HG02981 (cell line): ENCODE measurements at regions not wholly inside any gene's neighbourhood (a gene's known extent, or its start where the extent isn't known, plus 50 kb on each side); places are given as distances from the start of the nearest gene placed in this dataset.

Experiments
- ATAC-seq: cut with Tn5 transposase; IDR thresholded peaks from one replicate; pipeline ENCODE4 v1.9.1; 2021; ENCODE audit warnings: mild to moderate bottlenecking, moderate library complexity; ENCODE audit not compliant: unreplicated experiment

DNA sequence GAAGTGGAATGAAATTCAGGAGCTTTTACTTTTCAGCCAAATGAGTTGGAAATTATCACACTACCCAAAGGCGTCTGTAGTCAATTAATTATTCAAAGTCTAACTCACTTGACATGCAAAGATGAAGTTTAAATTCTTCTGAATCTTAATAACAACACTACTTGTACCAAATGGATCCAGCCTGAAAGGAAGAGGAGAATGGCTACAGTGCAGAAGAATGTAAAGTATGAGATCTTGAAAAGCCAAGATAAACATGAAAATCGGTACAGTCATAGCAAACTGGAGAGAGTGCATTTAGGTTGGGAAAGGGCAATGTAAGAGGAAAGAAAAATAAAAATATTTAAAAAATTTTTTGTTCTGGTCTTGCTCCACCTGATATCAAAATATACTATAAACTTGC, 195.5 kb downstream of the SIM1 start:
- ATAC-seq: no peak

DNA sequence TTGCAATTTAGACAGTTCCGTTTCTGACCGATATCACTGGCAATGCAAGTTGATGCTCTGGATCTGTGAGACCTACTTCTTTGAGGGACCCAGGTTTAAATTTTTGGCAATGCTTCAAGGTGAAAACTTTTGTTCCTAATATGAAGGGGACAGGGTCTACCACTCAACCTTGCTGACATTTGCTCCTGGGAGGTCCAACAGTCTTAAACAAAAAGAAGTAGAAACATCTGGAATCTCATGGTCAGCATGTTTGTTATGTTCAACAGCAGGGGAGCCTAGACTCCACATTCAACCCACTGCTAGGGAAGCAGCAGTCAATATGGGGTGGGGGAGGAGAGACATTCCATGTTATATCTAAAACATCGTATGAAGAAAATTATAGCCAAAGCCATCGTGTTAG, 196.4 kb downstream of the SIM1 start:
- no peak for ATAC-seq

DNA sequence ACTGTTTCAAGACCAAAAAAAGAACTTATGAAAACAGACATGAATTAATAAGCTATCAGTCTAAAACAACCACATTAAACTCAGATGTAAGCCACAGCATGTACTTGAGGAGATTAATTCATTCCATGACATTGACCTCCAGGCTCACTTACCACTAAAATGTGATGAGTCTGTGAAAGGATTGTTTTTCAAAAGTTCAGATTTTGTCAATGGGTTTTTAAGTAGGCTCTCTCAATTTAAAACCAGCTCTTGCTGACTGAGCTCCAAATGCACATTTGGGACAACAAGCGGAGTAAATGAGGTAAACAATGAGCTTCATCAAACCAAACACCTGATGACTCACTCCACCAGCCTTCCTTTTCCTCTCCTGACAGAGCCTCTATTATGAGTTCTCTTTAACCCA, 197.0 kb downstream of the SIM1 start:
- ATAC-seq: no peak

DNA sequence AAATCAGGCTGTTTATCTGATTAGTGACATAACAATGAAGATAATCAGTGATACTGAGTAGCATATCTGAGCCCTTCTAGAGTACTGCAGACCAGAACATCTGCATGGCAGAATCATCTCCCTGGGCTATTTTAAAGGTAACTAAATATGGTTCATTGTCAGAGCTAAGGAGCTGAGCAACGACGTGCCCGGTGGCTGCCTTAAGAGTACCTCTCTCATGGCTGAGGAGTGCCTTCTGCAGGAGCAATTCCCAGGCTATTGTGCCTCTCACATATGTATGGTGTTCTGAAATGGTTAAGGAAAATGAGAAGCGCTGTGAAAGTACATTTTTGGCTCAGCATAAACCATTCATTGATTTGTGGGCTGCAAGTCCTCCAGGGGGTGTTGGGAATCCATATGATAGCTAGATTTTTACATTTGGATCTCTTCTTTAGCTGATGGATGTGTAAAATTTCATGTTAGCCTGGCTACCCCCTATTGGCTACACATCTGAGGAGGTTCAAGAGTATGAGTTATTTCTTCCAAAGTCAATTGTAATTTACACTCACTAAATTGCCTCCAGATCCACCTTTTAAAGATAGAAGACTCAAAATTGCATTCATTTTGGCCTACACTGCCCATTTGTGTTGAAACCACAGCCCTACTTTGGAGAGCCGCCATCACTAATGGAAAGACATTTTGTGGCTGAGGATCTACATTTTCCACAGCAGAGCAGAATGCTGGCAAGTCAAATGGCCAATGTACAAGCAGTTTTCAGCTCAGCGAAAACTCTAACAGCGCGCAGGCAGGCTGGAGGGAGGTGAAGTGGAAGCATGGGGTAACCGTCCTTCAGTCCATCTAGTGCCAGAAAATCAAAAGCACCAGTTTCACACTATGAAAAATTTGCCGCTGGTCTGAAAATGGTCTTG, 198.0 kb downstream of the SIM1 start:
- no peak for ATAC-seq

DNA sequence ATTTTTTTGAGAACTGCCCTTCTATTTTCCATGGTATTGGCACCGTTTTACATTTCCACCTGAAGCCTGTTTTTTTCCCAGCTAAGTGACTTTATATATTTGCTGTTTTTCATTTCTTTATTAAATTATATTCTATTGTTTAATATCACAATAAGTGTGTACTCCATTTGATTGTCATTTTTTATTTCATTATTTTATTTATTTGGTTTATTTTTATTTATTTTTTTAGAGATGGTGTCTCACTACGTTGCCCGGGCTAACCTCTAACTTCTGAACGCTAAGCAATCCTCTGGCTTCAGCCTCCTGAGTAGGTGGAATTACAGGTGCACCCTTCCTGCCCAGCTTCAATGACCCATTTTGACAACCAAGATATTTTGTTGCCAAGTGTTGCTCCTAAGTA, 202.6 kb downstream of the SIM1 start:
- ATAC-seq: no peak

DNA sequence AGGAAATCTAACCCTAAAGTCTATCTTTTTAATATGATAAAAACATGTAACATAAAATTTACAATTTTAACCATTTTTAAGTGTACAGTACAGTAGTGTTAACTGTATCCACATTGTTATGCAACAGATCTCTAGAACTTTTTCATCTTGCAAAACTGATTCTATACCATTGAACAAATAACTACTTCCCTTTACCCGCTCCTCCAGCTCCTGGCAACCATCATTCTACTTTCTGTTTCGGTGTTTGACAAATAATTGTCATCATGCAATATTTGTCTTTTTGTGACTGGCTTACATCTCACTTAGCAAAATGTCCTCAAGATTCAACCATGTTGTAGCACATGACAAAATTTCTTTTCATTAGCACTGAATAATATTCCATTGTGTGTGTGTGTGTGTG, 203.2 kb downstream of the SIM1 start:
- peak; percentile 38 for ATAC-seq

DNA sequence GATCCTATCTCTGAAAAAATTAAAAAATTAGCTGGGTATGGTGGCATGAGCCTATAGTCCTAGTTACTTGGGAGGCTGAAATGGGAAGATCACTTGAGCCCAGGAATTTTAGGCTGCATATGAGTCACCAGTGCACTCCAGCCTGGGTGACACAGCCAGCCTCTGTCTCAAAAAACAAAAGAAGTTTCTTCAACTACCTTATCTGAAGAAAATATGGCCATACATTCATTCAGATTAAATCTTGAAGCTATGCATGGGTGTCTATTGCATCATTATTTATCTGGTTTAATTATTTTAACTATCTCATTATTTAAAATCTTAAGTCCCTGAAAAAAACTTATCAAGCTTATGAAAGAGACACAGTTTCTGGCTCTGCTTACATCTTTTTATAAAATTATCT, 204.1 kb downstream of the SIM1 start:
- ATAC-seq: no peak

DNA sequence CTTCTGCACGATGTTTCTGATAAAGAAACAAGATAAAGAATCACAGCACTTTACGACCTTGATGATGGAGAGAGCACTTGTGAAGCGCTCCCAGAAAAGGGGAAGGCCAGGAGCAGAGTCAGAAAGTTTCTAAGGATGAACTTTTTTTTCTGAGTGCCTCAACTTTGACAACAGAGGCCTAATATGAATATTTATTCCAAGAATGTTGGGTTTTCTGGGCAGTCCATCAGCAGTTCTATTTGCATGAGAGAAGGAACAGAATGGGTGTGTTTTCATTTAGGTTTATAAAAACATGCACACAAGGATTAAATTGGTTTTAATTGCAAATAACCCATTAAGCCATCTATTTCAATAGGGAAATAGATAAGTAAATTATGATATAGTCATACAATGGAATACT, 204.9 kb downstream of the SIM1 start:
- no peak for ATAC-seq

DNA sequence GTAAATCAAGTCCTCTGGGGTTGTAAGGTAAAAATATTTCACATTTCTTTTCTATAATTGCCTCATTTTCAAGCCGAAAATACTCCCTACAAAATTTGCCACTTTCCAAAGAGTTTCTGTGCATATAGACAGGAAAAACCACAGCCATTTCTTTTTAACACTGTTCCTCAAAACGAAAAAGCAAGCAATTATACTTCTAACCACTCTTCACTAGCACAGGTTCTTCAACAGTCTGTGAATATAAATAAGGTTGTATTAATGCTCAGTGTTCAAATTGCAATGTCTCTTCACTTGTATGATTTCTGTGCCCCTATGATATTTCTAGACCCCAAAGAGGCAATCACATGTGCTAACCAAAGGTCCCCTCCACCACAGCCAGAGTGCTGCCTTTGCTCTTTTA, 206.0 kb downstream of the SIM1 start:
- ATAC-seq: no peak

DNA sequence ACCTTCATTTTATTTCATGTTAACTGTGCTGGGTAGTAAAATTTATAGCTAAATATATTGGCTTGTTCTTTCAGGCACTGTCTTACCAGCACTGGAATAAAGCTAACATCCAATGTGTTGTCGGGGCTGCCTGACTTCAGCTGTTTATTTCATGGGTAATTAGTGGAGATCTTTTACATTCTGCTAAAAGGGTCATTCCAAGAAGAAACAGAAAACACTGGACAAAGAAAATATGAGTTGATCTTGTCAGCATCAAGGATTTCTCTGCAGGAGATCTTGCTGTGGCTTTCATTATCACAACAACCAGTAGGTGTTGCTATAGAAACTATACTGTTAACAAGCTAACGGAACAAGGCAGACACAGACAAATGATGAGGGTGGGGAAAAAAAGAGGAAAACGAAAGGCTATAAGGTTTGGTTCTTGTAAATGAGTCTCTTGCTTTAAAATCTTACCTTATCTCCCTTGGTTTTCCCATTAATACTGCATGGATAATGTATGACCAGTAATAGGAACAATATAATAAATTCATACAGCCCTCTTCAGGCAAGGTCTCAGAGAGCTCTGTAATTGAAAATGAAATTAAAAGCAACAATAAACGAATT, 206.8 kb downstream of the SIM1 start:
- ATAC-seq: peak; percentile 93

DNA sequence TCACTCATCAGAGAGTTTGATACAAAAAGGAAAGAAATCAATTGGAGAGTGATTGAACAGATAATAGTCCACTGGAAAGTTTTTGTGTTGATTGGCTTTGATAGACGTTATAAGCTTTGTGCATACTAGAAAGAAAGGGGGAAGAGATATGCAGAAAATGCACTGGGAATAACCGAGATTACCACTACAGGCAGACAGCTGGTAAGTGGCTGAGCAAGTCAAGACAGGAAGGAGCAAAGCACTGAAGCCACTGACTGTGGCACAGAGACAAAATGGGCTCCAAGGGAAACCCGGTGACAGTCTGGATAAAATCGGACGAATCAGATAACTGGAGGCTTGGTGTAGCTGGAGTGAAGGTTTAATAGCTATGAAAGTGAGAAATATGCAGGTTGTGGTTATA, 209.0 kb downstream of the SIM1 start:
- no peak for ATAC-seq

DNA sequence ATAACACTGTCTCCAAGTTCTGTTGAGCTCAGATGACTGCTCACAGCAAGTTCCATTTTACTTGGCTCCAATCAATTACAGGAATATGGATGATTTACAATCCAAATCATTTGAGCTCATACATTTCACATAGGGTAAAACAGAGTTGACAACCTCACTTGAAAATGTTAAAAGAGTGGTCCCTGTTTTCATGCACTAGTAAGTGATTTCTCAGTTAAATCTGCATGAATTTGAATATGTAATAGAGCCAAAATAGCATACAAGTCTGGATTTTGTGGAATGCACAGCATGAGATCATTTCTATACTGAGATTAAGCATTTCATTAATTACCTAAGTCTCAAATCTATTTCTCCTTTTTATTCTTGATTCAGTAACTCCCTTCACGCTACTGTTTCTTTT, 217.6 kb downstream of the SIM1 start:
- ATAC-seq: no peak

DNA sequence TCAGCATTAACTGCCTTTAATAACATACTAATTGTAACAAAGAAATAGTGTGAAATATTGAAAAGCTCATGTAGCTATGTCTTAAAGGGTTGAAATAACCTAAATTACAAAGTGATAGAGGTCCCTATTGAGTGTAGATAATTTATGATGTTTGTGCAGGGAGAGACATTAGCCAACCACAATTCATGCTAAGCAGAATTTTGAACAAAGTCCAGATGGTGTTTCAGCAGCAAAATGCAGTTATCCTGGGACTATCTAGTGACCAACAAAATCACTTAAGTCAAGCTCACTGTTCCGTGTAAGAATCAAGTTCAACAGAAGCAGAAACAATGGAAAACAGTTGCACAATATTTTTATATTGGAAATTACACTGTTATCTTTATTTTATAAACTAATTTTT, 218.5 kb downstream of the SIM1 start:
- ATAC-seq: no peak

DNA sequence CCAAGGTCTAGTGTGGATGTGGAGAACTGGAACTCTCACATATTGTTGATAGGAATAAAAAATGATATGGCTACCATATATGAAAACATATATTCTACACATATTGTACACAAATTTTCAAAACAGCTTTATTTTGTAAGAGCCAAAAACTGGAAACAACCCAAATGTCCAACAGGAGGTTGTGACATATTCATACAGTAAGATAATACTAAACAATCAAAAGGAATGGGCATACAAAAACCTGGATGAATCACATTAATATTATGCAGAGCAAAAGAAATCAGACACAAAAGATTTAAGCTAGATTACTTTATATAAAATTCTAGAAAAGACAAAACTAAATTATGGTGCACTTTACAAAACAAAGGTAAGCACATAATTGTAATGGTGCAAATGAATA, 223.9 kb downstream of the SIM1 start:
- no peak for ATAC-seq

DNA sequence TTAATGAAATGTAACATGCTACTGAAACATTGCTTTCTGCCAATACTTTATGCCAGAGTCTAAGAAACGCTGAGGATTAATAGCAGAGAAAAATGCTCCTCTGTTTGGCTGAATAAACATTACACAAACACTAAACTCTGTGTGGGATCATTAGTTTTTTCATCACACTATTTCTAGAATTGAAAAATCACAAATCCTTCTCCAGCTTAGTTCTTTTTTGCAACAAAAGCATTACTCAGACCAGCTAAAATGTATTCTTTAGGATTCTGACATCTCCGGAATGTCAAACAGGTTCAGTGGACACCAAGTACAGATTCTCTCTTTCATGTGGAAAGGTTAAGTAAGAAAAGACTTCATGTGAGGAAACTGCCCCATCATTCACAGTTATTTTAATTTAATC, 226.9 kb downstream of the SIM1 start:
- no peak for ATAC-seq

DNA sequence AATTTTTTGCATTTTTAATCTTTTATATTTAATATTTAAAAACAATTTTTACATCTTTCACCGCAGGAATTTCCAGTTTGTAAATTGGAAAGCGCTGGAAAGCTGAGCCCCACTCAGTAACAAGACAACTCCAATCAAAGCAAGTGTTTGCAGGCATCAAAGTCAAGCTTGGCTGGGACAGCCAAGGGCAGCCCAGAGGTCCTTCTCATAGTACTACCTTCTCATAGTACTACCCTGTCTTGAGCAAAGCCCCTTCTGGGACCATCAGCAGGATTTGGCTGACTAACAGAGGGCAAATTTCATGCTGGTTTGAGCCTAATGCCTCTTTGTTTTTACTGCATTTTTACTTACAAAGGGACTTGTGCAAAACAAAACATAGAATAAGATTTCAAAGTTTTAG, 228.3 kb downstream of the SIM1 start:
- no peak for ATAC-seq

DNA sequence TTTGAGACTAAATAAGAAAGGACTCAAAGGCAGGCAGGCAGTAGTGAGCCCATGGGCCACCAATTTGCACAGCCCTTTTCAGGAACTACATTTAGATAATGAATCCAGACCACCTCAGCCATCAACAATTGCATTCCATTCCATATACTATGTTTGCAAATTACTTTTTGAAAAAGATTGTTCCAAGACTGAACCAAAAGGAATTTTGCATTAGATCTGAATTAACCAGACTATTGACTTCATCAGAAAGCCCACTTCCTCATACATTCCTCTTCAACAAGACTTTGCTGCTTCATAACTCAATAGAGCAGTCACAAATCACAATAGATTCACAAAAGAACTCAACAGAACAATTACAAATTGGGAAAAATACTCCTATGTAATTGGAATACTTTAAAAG, 229.1 kb downstream of the SIM1 start:
- ATAC-seq: no peak

DNA sequence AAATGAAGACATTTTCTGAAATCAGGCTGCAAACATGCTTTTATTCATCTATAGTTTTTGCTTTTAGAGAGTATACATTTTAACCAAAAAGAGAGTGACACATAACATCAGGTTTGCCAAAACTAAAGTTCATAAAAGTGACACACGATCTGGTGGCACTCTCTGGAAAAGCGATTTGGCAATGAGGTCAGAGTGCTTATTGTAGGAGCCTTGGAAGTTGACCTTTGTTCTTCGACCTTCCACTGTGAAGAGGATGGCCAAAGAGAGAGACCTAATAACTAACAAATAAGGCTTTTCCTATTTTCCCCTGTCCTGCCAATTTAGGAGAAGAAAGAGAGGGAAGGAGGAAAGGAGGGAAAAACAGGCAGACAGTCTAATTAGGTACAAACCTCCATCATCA, 230.1 kb downstream of the SIM1 start:
- ATAC-seq: no peak

DNA sequence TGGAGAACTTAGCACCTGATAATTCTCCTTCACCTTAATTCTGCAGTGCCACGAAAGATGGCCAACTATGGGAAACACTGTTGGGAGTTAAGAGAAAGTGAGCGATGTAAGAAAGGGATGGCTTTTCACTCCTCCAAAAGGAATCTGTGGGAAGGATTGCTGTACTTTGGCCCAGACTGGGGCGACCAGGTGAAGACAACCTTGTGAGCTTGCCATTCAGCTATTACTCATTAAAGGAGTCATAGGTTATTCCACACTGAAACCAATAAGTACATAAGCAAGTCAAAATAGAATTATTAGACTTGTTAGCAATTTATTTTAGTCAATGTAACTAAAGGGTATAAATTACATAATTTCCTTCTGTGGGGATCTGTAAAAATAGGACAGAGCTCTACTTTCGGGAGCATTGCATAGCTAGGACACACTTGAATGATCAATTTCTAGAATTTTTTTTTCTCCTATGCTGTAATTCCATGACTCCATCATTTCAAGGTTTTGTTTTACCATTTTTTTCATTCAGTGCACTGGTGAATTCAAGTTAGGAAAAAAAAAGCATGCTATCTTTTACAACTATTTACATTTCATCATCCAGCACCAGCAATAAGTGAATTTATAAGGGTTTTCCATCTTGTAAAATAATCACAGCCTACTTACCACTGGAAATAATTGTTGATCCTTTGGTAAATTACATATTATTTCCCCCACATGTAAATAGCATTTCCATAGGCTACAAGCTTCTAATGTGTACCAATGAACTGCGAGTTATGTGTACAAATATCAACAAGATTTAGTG, 231.7 kb downstream of the SIM1 start:
- no peak for ATAC-seq

DNA sequence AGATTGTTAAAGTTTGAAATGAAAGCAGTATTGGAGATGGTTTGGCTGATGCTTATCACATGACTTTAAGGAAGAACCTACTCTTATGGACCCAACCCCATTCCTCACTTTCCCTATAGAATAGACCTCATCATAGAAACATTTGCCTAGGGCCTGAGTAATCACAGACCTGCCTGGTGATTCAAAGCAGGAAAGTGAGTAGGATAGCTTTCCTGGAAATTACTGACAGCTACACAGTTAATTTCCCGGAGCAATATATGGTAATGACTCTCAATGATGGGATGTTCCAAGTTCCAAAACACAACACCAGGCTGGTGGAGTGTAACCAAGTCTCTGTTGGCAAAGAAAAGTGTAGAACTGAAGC, 233.8 kb downstream of the SIM1 start:
- ATAC-seq: no peak

DNA sequence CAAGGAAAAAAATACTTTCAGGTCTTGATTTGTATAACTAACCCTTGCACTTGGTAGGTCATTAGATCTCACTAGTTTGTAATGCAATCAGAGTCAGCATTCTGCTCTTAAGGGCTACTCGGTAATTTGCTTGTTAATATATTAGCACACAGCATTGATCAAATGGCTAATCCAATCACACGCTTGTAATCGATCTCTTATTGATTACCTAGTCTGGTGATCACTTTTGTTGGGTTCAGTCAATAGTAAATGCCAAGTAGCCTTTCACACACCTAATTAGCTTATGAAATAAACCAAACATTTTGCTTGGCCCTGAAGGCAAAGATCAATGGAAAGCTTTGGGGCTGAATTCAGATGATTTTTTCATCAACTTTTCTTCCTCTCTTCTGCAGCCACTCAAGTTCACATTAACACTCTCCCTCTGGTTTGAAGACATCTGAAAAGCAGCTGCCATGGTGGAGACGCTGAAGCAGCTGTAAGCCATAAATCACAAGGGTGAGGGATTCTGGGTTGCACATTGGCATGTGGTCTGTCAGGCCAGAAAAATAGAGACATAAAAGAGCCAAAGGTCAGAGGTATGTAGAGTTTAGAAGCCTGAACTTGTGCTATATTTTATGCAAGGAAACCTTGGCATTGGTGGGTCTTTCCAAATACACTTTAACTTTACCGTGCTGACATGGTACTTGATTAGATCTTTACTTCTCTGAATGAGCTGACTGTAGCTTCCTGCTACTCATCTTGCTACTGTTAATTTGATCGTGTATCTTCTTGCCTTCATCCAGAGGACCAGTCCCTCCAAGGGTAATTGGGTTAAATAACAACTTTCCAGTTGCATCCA, 234.4 kb downstream of the SIM1 start:
- ATAC-seq: no peak
